ENCODE measurements at regions not wholly inside any gene's neighbourhood (a gene's known extent, or its start where the extent isn't known, plus 50 kb on each side); places are given as distances from the start of the nearest gene placed in this dataset.
"Not testable (repeated sequence)": the region's sequence is repeated elsewhere in the genome, so short reads cannot be mapped to it uniquely, and the experiment has no call there.

DNA sequence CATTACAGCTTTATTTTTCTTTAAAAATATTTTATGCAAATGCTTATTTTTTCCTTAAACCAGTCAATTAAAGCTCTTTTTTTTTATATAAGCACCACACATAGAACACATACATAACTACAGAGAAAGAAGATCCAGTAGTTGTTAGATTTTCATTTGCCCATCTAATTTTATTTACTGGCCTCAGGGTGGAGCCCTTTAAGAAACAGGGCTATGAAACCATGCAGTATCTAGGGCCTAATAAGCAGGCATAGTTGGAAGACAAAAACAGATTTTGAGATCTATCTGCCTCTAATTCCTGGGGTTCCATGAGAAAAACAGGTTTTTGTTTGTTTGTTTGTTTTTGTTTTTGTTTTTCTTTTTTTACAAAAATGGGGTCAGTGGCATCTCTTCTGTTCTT is 120.6 kb downstream of the BCHE start:
- H3K4me1 Mint-ChIP-seq, result no peaks in the 10 kb centered on the region
- H3K9me3 Mint-ChIP-seq, result peaks cover 3% of the 10 kb centered on the region
- H3K36me3 Mint-ChIP-seq, result no peaks in the 10 kb centered on the region
- H3K4me3 Mint-ChIP-seq, result no peak overlapping the region
- no peak overlapping the region for H3K27ac Mint-ChIP-seq
- ATAC-seq, result no peak
- no peaks in the 10 kb centered on the region for H3K27me3 Mint-ChIP-seq

- no peaks in the 10 kb centered on the region for H3K36me3 Mint-ChIP-seq
- ATAC-seq, result peak; percentile 40
- no peak overlapping the region for H3K27ac Mint-ChIP-seq
- no peaks in the 10 kb centered on the region for H3K4me1 Mint-ChIP-seq
- no peaks in the 10 kb centered on the region for H3K27me3 Mint-ChIP-seq
- H3K4me3 Mint-ChIP-seq, result no peak overlapping the region
- no peaks in the 10 kb centered on the region for H3K9me3 Mint-ChIP-seq
Observed at GRCh38 chr3:165713479-165713878, 123.7 kb downstream of the BCHE start.

- H3K36me3 Mint-ChIP-seq, result no peaks in the 10 kb centered on the region
- H3K4me1 Mint-ChIP-seq, result no peaks in the 10 kb centered on the region
- H3K27me3 Mint-ChIP-seq, result no peaks in the 10 kb centered on the region
- no peak overlapping the region for H3K27ac Mint-ChIP-seq
- H3K4me3 Mint-ChIP-seq, result no peak overlapping the region
- peak; percentile 18 for ATAC-seq
- no peaks in the 10 kb centered on the region for H3K9me3 Mint-ChIP-seq
Observed at GRCh38 chr3:165712382-165712781, 124.8 kb downstream of the BCHE start.

DNA sequence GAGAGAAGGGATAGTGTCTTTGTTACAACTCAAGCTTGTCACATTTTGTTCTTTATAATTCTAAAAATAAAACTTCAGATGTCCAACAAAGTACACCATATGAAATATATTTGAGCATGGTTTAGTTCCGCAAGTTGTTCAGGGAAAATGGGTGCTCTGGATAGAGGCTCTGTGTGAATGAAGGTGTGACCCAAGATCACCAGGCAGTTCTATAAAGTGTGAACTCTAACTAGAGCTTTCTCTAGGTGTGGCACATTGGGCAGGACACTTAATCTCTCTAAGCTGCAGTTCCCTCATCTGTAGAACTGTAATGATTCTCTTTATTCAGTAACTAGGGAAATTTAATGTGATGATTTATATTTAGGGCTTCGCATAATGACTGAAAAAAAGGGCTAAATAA is 139.3 kb downstream of the BCHE start:
- Mint-ChIP-seq H3K36me3 (no peaks in the 10 kb centered on the region), H3K27me3 (no peaks in the 10 kb centered on the region), H3K9me3 (peaks cover 4% of the 10 kb centered on the region), H3K4me3 (no peak overlapping the region), H3K27ac (no peak overlapping the region), H3K4me1 (no peaks in the 10 kb centered on the region)
- ATAC-seq, result no peak

- ATAC-seq, result no peak
- Mint-ChIP-seq H3K9me3 (peaks cover 11% of the 10 kb centered on the region), H3K27me3 (no peaks in the 10 kb centered on the region), H3K4me3 (no peak overlapping the region), H3K4me1 (no peaks in the 10 kb centered on the region), H3K36me3 (no peaks in the 10 kb centered on the region), H3K27ac (no peak overlapping the region)
Observed at GRCh38 chr3:165696496-165696895, 140.7 kb downstream of the BCHE start.

- H3K27ac Mint-ChIP-seq, result no peak overlapping the region
- no peak overlapping the region for H3K4me3 Mint-ChIP-seq
- H3K9me3 Mint-ChIP-seq, result peaks cover 3% of the 10 kb centered on the region
- no peaks in the 10 kb centered on the region for H3K36me3 Mint-ChIP-seq
- H3K27me3 Mint-ChIP-seq, result no peaks in the 10 kb centered on the region
- ATAC-seq, result no peak
- no peaks in the 10 kb centered on the region for H3K4me1 Mint-ChIP-seq
Observed at GRCh38 chr3:165683947-165684346, 153.3 kb downstream of the BCHE start.

DNA sequence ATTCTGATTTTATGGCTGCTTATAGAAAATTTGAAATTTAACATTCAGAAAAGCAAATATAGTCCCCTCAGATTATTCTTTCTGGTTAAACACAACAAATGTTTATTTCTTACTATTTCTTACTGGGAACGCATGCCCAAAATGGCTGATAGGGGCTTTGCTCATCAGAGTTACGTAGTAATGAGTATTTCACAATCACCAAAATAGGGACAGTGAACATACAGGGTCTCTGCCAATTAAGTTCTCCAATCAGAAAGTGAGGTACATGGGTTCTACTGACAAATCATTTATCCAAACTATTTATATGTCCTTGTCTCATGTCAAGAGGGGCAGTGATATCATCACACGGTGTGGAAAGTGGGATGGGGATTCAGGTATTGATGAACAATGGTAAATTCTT is 154.5 kb downstream of the BCHE start:
- peaks cover 3% of the 10 kb centered on the region for H3K9me3 Mint-ChIP-seq
- no peaks in the 10 kb centered on the region for H3K4me1 Mint-ChIP-seq
- H3K36me3 Mint-ChIP-seq, result no peaks in the 10 kb centered on the region
- no peak overlapping the region for H3K4me3 Mint-ChIP-seq
- no peak for ATAC-seq
- H3K27me3 Mint-ChIP-seq, result no peaks in the 10 kb centered on the region
- no peak overlapping the region for H3K27ac Mint-ChIP-seq

DNA sequence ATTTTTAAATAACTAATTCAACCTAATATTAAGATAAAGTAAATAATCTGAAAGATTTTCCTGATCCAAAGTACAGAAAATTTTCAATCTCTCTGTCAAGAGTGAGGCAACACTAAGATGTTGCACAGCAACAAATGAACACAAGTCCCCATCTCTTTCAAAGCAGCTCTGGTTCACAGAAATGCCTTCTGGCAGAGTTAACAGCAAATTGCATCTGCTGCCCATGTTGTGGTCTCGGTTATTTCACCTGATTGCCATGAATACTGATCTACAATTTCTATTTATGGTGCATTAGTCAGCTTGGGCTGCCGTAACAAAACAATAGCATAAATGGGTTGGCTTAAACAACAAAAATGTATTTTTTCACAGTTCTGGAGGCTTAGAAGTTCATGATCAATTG is 167.3 kb downstream of the BCHE start:
- Mint-ChIP-seq H3K4me3 (no peak overlapping the region), H3K27ac (no peak overlapping the region), H3K36me3 (no peaks in the 10 kb centered on the region), H3K4me1 (no peaks in the 10 kb centered on the region), H3K9me3 (peaks cover 14% of the 10 kb centered on the region), H3K27me3 (no peaks in the 10 kb centered on the region)
- ATAC-seq, result no peak

GRCh38 chr3:165669504-165669903 is 167.7 kb downstream of the BCHE start:
- no peak for ATAC-seq
- no peak overlapping the region for H3K27ac Mint-ChIP-seq
- H3K4me3 Mint-ChIP-seq, result no peak overlapping the region

GRCh38 chr3:165667676-165668075 is 169.5 kb downstream of the BCHE start:
- Mint-ChIP-seq H3K27ac (no peak overlapping the region), H3K4me3 (no peak overlapping the region), H3K9me3 (peaks cover 7% of the 10 kb centered on the region), H3K4me1 (no peaks in the 10 kb centered on the region), H3K36me3 (no peaks in the 10 kb centered on the region), H3K27me3 (no peaks in the 10 kb centered on the region)
- no peak for ATAC-seq

More at GRCh38 chr3:165669504-165669903, 167.7 kb downstream of the BCHE start:
- Mint-ChIP-seq H3K4me1 (no peaks in the 10 kb centered on the region), H3K27me3 (no peaks in the 10 kb centered on the region), H3K9me3 (peaks cover 11% of the 10 kb centered on the region), H3K36me3 (no peaks in the 10 kb centered on the region)

DNA sequence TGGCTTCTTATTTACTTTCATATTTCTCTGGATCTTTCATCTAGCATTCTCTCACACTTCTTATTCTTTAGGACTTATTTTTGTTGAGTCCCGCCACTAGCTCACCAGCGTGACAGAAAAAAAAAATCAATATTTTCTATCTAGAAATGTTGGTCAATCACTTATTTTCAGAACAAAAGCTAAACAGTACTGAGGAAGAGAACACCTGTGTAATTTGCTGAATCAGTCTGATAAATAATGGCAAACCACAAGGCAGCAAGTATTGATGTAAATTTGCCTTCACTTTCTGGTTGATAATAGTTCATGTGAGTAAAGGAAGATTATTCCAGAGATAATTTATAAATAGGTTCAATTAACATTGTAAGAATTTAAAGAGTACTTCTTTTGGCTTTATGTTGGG is 179.2 kb downstream of the BCHE start:
- Mint-ChIP-seq H3K27me3 (no peaks in the 10 kb centered on the region), H3K4me1 (no peaks in the 10 kb centered on the region), H3K36me3 (no peaks in the 10 kb centered on the region), H3K4me3 (no peak overlapping the region), H3K9me3 (peaks cover 3% of the 10 kb centered on the region), H3K27ac (no peak overlapping the region)
- no peak for ATAC-seq

GRCh38 chr3:165653130-165653778 is 184.0 kb downstream of the BCHE start:
- no peak for ATAC-seq
- Mint-ChIP-seq H3K4me3 (no peak overlapping the region), H3K4me1 (no peaks in the 10 kb centered on the region), H3K9me3 (no peaks in the 10 kb centered on the region), H3K36me3 (no peaks in the 10 kb centered on the region), H3K27me3 (no peaks in the 10 kb centered on the region), H3K27ac (no peak overlapping the region)

DNA sequence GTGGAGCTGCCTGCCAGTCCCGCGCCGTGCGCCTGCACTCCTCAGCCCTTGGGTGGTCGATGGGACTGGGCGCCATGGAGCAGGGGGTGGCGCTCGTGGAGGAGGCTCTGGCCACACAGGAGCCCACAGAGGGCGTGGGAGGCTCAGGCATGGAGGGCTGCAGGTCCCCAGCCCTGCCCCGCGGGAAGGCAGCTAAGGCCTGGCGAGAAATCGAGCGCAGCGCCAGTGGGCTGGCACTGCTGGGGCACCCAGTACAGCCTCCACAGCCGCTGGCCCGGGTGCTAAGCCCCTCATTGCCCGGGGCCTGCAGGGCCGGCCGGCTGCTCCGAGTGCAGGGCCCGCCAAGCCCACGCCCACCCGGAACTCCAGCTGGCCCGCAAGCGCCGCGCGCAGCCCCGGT is 187.9 kb downstream of the BCHE start:
- H3K27me3 Mint-ChIP-seq, H3K9me3 Mint-ChIP-seq, H3K36me3 Mint-ChIP-seq, H3K4me3 Mint-ChIP-seq, ATAC-seq, H3K27ac Mint-ChIP-seq, H3K4me1 Mint-ChIP-seq: not testable (repeated sequence)

GRCh38 chr3:165645191-165645590 is 192.0 kb downstream of the BCHE start:
- Mint-ChIP-seq H3K9me3 (no peaks in the 10 kb centered on the region), H3K4me3 (no peak overlapping the region), H3K27ac (no peak overlapping the region), H3K36me3 (no peaks in the 10 kb centered on the region), H3K4me1 (no peaks in the 10 kb centered on the region), H3K27me3 (no peaks in the 10 kb centered on the region)
- ATAC-seq, result no peak

DNA sequence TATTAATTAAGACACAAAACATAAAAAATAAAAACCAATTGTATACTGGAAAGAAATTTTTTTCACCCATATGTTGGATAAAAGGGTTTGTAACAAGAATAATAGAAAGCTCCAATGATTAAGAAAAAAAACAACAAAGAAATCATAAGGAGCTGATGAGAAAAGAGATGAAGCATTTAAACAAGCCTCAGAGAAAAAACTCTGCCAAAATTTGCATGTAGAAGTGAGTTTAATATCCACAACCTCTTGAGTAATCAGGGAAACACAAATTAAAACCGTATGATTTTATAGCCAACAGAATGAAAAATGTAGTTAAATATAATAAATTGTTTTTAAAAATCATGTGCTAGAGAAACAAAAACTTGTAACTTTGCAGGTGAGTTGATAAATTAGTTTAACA is 192.9 kb downstream of the BCHE start:
- H3K27me3 Mint-ChIP-seq, result no peaks in the 10 kb centered on the region
- no peaks in the 10 kb centered on the region for H3K4me1 Mint-ChIP-seq
- no peaks in the 10 kb centered on the region for H3K36me3 Mint-ChIP-seq
- H3K27ac Mint-ChIP-seq, result no peak overlapping the region
- ATAC-seq, result no peak
- H3K9me3 Mint-ChIP-seq, result no peaks in the 10 kb centered on the region
- no peak overlapping the region for H3K4me3 Mint-ChIP-seq

DNA sequence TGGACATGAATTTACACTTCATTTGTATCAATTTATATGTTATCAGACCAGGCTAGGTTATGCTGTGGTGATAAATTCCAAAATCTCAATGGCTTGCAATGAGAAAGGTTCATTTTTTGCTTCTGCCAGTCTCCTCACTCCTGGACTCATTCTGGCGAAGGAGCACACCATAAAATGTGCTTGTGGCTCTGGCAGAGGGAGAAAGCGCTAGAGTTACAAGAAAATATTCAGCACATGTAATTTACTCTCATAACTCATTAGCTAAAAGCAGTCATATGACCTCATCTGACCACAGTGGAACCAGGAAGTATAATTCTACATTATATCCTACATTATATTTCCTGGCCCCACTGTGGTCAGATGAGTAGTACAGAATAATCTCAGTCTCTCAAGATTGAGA is 193.8 kb downstream of the BCHE start:
- Mint-ChIP-seq H3K27ac (no peak overlapping the region), H3K9me3 (peaks cover 2% of the 10 kb centered on the region), H3K4me3 (no peak overlapping the region), H3K27me3 (no peaks in the 10 kb centered on the region), H3K4me1 (no peaks in the 10 kb centered on the region), H3K36me3 (no peaks in the 10 kb centered on the region)
- no peak for ATAC-seq
